Stomach (tissue), 8 donors: ENCODE measurements at regions not wholly inside any gene's neighbourhood (a gene's known extent, or its start where the extent isn't known, plus 50 kb on each side); places are given as distances from the start of the nearest gene placed in this dataset.
A peak's percentile ranks its signal among the peaks of the same experiment; 100 is the strongest.

ENCODE experiments used
- DNase-seq, 2 donors: peaks; one replicate each; pipeline versions ENCODE4 v3.0.0 to v3.0.0-alpha.2; 2013 to 2019
- H3K27ac ChIP-seq, 5 donors: fragments of 200-600 bp in 4 of 5; sonication (generic) in 4 of 5; one replicate each; pipeline ENCODE4 v1.5.1; 2013 to 2019; ENCODE audit warnings: mild to moderate bottlenecking in 1 of 5, moderate library complexity in 1 of 5
- H3K27me3 ChIP-seq, 3 donors: fragments of 200-600 bp; sonication (generic); one replicate each; pipeline ENCODE4 v1.5.1; 2017 to 2019; ENCODE audit warnings: mixed run types in 1 of 3
- H3K36me3 ChIP-seq, 4 donors: fragments of 200-600 bp; sonication (generic); 1 replicate in 3 of 4; 2 replicates in 1 of 4; pipeline ENCODE4 v1.5.1; 2016 to 2019
- H3K4me1 ChIP-seq, 4 donors: fragments of 200-600 bp; sonication (generic); one replicate each; pipeline ENCODE4 v1.5.1; 2016 to 2019
- H3K4me3 ChIP-seq, 4 donors: fragments of 200-600 bp; sonication (generic) in 3 of 4; one replicate each; pipeline ENCODE4 v1.5.1; 2016 to 2019; ENCODE audit warnings: mild to moderate bottlenecking in 1 of 4
- H3K9me3 ChIP-seq, 4 donors: fragments of 200-600 bp; sonication (generic); one replicate each; pipeline ENCODE4 v1.5.1; 2016 to 2019
- EP300 ChIP-seq: sonication (generic); formaldehyde crosslinking; IDR thresholded peaks from one replicate; pipeline ENCODE4 v1.6.1; 2017; ENCODE audit warnings: antibody characterized with exemption
- POLR2A ChIP-seq, 4 donors: fragments of 450-650 bp; IDR thresholded peaks; one replicate each; pipeline ENCODE4 v1.6.1; 2016; ENCODE audit warnings: antibody characterized with exemption in 4 of 4, control low read depth in 2 of 4, mild to moderate bottlenecking in 1 of 4, moderate library complexity in 1 of 4
- POLR2AphosphoS5 ChIP-seq, 3 donors: sonication (generic); formaldehyde crosslinking; IDR thresholded peaks; one replicate each; pipeline ENCODE4 v1.6.1; 2016; ENCODE audit warnings: antibody characterized with exemption in 3 of 3
- WGBS, 5 donors: extraction: QIAGEN DNeasy Blood & Tissue Kit in 3 of 5; methylation state at CpG; one replicate each; pipeline versions ENCODE4 v1.1.5 to v1.1.7; 2013 to 2018; 5-methylcytosine and 5-hydroxymethylcytosine counted together
- intact Hi-C: fragments of 100-400 bp; cut with DNase I; formaldehyde crosslinking; loops from one replicate; pipeline ENCODE4 v1.15.1; 2023; ENCODE audit warnings: low total_unique reads
- TF ChIP-seq, protein P1 (sequence below), 7 experiments: fragments of 450-650 bp in 4 of 7; fragments of 200-600 bp in 3 of 7; sonication (generic) in 3 of 7; IDR thresholded peaks; one replicate each; pipeline ENCODE4 v1.5.1; 2016 to 2019; ENCODE audit warnings: antibody characterized with exemption in 7 of 7, control low read depth in 2 of 7, mild to moderate bottlenecking in 1 of 7
- donor health status: healthy with polysubstance abuse.
- donor health status: Bipolar disorder and iron deficiency.
- donor health status: healthy.

DNA sequence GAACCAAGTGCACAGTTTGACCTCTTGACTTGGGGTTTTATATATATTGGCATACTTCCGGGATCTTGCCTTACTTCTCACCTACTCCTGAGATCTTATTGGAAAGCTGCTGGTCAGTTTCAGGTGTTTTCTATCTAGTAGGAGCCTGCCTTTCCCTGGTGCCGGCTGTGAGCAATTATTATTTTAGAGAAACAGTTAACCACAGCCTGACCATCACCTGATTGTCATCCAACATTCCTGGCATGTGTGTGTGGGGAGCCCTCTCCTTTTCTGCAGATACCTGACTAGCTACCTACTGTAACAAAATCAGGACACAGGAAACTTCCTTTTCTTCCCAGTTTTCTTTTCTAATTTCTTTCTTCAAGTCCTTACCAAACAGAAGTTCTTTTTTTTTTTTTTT, 220.4 kb downstream of the ATP23 start:
- peaks cover 0 to 8% (median 0%) of the 10 kb centered on the region in 4 donors for H3K4me1 ChIP-seq
- WGBS, 5 donors, result 51 to 85% (median 60%) methylated on average over 2 of the region's 2 CpGs
- no peak for DNase-seq
- H3K4me3 ChIP-seq, result no peak overlapping the region
- H3K36me3 ChIP-seq, result no peaks in the 10 kb centered on the region
- TF ChIP-seq, protein P1, sequence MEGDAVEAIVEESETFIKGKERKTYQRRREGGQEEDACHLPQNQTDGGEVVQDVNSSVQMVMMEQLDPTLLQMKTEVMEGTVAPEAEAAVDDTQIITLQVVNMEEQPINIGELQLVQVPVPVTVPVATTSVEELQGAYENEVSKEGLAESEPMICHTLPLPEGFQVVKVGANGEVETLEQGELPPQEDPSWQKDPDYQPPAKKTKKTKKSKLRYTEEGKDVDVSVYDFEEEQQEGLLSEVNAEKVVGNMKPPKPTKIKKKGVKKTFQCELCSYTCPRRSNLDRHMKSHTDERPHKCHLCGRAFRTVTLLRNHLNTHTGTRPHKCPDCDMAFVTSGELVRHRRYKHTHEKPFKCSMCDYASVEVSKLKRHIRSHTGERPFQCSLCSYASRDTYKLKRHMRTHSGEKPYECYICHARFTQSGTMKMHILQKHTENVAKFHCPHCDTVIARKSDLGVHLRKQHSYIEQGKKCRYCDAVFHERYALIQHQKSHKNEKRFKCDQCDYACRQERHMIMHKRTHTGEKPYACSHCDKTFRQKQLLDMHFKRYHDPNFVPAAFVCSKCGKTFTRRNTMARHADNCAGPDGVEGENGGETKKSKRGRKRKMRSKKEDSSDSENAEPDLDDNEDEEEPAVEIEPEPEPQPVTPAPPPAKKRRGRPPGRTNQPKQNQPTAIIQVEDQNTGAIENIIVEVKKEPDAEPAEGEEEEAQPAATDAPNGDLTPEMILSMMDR (IDR thresholded peaks at IDR 0.05), result no peak
- no peak for TF ChIP-seq POLR2AphosphoS5 (IDR thresholded peaks at IDR 0.05)
- TF ChIP-seq POLR2A (IDR thresholded peaks at IDR 0.05), result no peak
- TF ChIP-seq EP300, result no peak
- intact Hi-C loops, result no loop called here
- H3K27me3 ChIP-seq, result no peaks in the 10 kb centered on the region
- no peaks in the 10 kb centered on the region for H3K9me3 ChIP-seq
- H3K27ac ChIP-seq, result no peak overlapping the region

DNA sequence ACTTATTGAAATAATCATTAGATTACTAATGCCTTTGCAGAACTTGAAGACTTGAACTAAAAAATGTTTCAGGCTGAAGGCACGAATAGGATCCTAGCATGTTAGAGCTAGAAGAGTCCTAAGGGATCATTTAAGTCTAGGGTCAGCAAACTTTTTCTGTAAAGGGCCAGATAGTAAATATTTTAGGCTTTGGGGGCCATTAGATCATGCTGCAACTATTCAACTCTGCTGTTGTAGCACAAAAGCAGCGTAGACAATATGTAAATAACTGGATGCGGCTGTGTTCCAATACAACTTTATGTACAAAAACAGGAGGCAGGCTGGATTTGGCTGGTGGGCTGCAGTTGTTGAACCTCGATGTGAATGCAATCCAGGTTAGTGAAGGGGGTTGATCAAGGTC, 221.7 kb downstream of the ATP23 start:
- Histone ChIP-seq H3K4me3 (no peak overlapping the region), H3K4me1 (peaks cover 0 to 8% (median 0%) of the 10 kb centered on the region in 4 donors)
- WGBS, 5 donors, result 78 to 83% (median 81%) methylated on average over 4 of the region's 4 CpGs

DNA sequence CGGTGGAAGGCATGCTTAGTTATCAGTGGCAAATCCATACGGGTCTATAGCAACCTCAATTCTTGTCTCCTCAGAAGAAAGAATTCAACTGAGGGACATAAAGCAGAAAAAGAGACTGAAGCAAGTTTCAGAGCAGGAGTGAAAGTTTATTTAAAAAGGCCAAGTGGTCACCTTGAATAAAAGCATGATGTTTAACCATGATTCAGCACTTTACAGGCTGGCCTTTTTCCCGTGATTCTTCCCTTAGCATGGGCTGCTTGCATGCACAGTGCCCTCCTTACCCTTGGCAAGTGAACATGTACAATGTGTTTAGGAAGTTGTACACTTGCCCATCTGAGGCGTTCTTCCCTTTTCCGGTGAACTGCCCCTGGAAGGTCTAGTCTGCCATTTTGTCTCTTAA, 225.3 kb downstream of the ATP23 start:
- Histone ChIP-seq H3K27ac (peak overlapping the region in 1 of 5 donors; percentile 15), H3K4me3 (no peak overlapping the region), H3K36me3 (no peaks in the 10 kb centered on the region), H3K9me3 (no peaks in the 10 kb centered on the region), H3K4me1 (peaks cover 0 to 11% (median 5%) of the 10 kb centered on the region in 4 donors), H3K27me3 (no peaks in the 10 kb centered on the region)
- WGBS, 5 donors, result 34 to 58% (median 46%) methylated on average over 5 of the region's 5 CpGs
- intact Hi-C loops, result no loop called here
- no peak for DNase-seq
- TF ChIP-seq POLR2A (IDR thresholded peaks at IDR 0.05), result no peak
- TF ChIP-seq, protein P1 (IDR thresholded peaks at IDR 0.05), result peak in 1 of 7 experiments; percentile 5

More for the DNA sequence above, 221.7 kb downstream of the ATP23 start:
- no peaks in the 10 kb centered on the region for H3K9me3 ChIP-seq
- no peak overlapping the region for H3K27ac ChIP-seq
- DNase-seq, result peak in 1 of 2 donors; percentile 20
- intact Hi-C loops, result no loop called here
- no peaks in the 10 kb centered on the region for H3K27me3 ChIP-seq
- H3K36me3 ChIP-seq, result no peaks in the 10 kb centered on the region
- TF ChIP-seq, protein P1 (IDR thresholded peaks at IDR 0.05), result no peak
- no peak for TF ChIP-seq POLR2A (IDR thresholded peaks at IDR 0.05)
- TF ChIP-seq EP300, result no peak
- no peak for TF ChIP-seq POLR2AphosphoS5 (IDR thresholded peaks at IDR 0.05)

DNA sequence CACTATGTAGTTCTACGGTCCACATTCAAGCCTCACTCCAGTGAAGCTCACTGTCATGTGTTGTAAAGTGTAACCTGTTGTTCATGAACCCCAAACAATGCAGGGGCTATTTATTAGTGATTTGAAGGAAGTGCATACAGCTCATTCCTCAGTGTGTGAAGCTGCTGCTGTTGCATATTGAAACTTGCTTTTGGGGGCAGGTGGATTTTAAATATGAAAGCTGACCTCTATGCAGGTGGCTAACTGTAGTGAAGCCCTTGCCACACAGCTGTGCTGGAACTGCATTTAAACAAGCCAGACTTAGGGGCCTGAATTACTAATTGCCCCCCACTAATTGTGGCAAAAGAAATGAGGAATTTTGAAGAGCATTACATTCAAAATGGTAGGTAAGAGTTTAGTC, 226.3 kb downstream of the ATP23 start:
- no peak for DNase-seq
- TF ChIP-seq POLR2A (IDR thresholded peaks at IDR 0.05), result no peak
- TF ChIP-seq POLR2AphosphoS5 (IDR thresholded peaks at IDR 0.05), result no peak
- TF ChIP-seq, protein P1 (IDR thresholded peaks at IDR 0.05), result no peak
- no peak for TF ChIP-seq EP300
- no peaks in the 10 kb centered on the region for H3K36me3 ChIP-seq
- H3K27me3 ChIP-seq, result no peaks in the 10 kb centered on the region
- WGBS, 5 donors, result 0 to 56% (median 0%) methylated on average over 1 of the region's 1 CpG
- intact Hi-C loops, result no loop called here
- no peak overlapping the region for H3K27ac ChIP-seq
- no peak overlapping the region for H3K4me3 ChIP-seq
- peaks cover 0 to 19% (median 8%) of the 10 kb centered on the region in 4 donors for H3K4me1 ChIP-seq
- no peaks in the 10 kb centered on the region for H3K9me3 ChIP-seq
